Endodermal cell (in vitro differentiated cells): ENCODE measurements at regions not wholly inside any gene's neighbourhood (a gene's known extent, or its start where the extent isn't known, plus 50 kb on each side); places are given as distances from the start of the nearest gene placed in this dataset.

Experiments
- DNase-seq: peaks from one replicate; pipeline ENCODE4 v3.0.0-alpha.2; 2017
- H3K27ac ChIP-seq: 2 replicates; pipeline ENCODE4 v1.5.1; 2013; ENCODE audit warnings: mild to moderate bottlenecking, low read depth, low read length, moderate library complexity
- H3K27me3 ChIP-seq: 2 replicates; pipeline ENCODE4 v1.6.1; 2013; ENCODE audit warnings: mild to moderate bottlenecking, low read length, moderate library complexity; ENCODE audit not compliant: insufficient read depth, control insufficient read depth, poor library complexity, severe bottlenecking
- H3K36me3 ChIP-seq: 2 replicates; pipeline ENCODE4 v1.7.0; 2013; ENCODE audit warnings: mild to moderate bottlenecking, low read length, moderate library complexity; ENCODE audit not compliant: control insufficient read depth, insufficient read depth
- H3K4me1 ChIP-seq: one replicate; pipeline ENCODE4 v1.7.0; 2013; ENCODE audit warnings: low read length; ENCODE audit not compliant: control insufficient read depth, insufficient read depth
- H3K4me3 ChIP-seq: 2 replicates; pipeline ENCODE4 v1.5.1; 2013; ENCODE audit warnings: mild to moderate bottlenecking, low read length, moderate library complexity
- H3K9ac ChIP-seq: 2 replicates; pipeline ENCODE4 v1.6.1; 2013; ENCODE audit warnings: mild to moderate bottlenecking, low read length, moderate library complexity; ENCODE audit not compliant: poor library complexity, severe bottlenecking; ENCODE audit errors: extremely low read depth
- H3K9me3 ChIP-seq: 2 replicates; pipeline ENCODE4 v1.6.1; 2013; ENCODE audit warnings: mild to moderate bottlenecking, low read length, moderate library complexity; ENCODE audit not compliant: control insufficient read depth
- H3K27ac Mint-ChIP-seq: 2 replicates; pipeline ENCODE4 v1.8.0; 2020; ENCODE audit warnings: mixed read lengths
- H3K27me3 Mint-ChIP-seq: 2 replicates; pipeline ENCODE4 v1.8.0; 2021; ENCODE audit warnings: mild to moderate bottlenecking, mixed read lengths; ENCODE audit not compliant: insufficient read depth
- H3K36me3 Mint-ChIP-seq: 2 replicates; pipeline ENCODE4 v1.8.0; 2020; ENCODE audit warnings: low read depth, mixed read lengths
- H3K4me1 Mint-ChIP-seq: 2 replicates; pipeline ENCODE4 v1.8.0; 2020; ENCODE audit warnings: mixed read lengths
- H3K4me3 Mint-ChIP-seq: 2 replicates; pipeline ENCODE4 v1.8.0; 2020; ENCODE audit warnings: mild to moderate bottlenecking, moderate library complexity, mixed read lengths
- H3K9me3 Mint-ChIP-seq: 2 replicates; pipeline ENCODE4 v1.8.0; 2020; ENCODE audit warnings: mild to moderate bottlenecking, mixed read lengths
- WGBS, 2 experiments: methylation state at CpG; one replicate each; pipeline versions ENCODE4 v1.1.5 to v1.1.7; 2013; ENCODE audit warnings: missing lambda C conversion rate in 2 of 2, mixed read lengths in 1 of 2; ENCODE audit not compliant: insufficient coverage in 1 of 2, insufficient read length in 1 of 2; 5-methylcytosine and 5-hydroxymethylcytosine counted together
- TF ChIP-seq, protein P1 (sequence below): fragments of 200-600 bp; sonication (generic); conservative IDR thresholded peaks from 2 replicates; pipeline ENCODE4 v1.5.0; 2021; ENCODE audit warnings: antibody characterized with exemption, mild to moderate bottlenecking

DNA sequence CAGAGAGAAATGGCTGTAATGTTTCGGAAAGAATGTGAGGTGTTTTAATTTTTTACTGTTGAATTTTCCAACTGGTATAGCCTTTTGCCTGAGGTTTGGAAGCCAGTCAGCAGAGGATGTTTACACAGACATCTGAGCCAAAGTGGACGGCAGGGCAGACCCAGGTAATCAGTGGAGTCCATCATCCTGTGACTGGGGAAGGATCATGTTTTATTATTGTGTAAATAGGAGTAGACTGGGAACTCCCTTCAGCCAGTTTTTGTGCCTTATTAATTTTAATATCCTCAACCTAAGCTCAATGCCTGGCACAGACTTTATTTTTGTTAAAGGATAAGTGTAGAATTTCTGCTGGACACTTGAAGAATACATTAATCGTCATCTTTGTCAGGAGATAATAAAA is 142.0 kb upstream of the GAREM1 start:
- no peaks in the 10 kb centered on the region for H3K9me3 Mint-ChIP-seq
- no peaks in the 10 kb centered on the region for H3K4me1 ChIP-seq
- no peak overlapping the region for H3K4me3 ChIP-seq
- no peak overlapping the region for H3K27ac ChIP-seq
- no peak overlapping the region for H3K9ac ChIP-seq
- DNase-seq = no peak
- TF ChIP-seq, protein P1, sequence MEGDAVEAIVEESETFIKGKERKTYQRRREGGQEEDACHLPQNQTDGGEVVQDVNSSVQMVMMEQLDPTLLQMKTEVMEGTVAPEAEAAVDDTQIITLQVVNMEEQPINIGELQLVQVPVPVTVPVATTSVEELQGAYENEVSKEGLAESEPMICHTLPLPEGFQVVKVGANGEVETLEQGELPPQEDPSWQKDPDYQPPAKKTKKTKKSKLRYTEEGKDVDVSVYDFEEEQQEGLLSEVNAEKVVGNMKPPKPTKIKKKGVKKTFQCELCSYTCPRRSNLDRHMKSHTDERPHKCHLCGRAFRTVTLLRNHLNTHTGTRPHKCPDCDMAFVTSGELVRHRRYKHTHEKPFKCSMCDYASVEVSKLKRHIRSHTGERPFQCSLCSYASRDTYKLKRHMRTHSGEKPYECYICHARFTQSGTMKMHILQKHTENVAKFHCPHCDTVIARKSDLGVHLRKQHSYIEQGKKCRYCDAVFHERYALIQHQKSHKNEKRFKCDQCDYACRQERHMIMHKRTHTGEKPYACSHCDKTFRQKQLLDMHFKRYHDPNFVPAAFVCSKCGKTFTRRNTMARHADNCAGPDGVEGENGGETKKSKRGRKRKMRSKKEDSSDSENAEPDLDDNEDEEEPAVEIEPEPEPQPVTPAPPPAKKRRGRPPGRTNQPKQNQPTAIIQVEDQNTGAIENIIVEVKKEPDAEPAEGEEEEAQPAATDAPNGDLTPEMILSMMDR = no peak
- H3K4me3 Mint-ChIP-seq = no peak overlapping the region
- no peaks in the 10 kb centered on the region for H3K27me3 Mint-ChIP-seq
- H3K36me3 ChIP-seq = no peaks in the 10 kb centered on the region
- no peaks in the 10 kb centered on the region for H3K9me3 ChIP-seq
- WGBS, 2 experiments = 75 to 81% methylated on average over 1 to 2 of the region's 3 CpGs
- no peaks in the 10 kb centered on the region for H3K36me3 Mint-ChIP-seq
- H3K27me3 ChIP-seq = no peaks in the 10 kb centered on the region
- H3K4me1 Mint-ChIP-seq = peaks cover 3% of the 10 kb centered on the region
- H3K27ac Mint-ChIP-seq = no peak overlapping the region

- H3K27me3 Mint-ChIP-seq = no peaks in the 10 kb centered on the region
- 67 to 88% methylated on average over 1 of the region's 1 CpG for WGBS, 2 experiments
Observed at GRCh38 chr18:32610176-32610575, 139.5 kb upstream of the GAREM1 start.

DNA sequence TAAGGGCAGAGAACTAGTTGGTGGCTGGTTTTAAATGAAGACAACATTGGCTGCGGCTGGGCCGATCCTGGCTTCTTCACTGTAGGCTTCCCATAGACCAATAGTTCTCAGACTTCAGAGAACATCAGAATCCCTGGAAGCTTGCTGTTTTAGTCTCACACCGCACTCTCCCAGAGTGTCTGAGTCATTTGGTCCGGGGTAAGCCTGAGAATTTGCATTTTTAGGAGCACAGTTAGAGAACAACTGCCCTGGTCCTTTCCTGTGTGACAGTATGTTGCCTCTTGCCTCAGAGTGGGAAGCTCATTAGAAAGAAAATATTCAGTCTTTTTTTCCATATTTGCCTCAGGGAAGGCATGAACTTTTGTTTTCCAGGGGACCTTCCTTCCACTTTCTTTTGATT is 137.1 kb upstream of the GAREM1 start:
- Histone ChIP-seq H3K9ac (no peak overlapping the region), H3K9me3 (no peaks in the 10 kb centered on the region), H3K4me3 (no peak overlapping the region), H3K27ac (no peak overlapping the region), H3K36me3 (no peaks in the 10 kb centered on the region), H3K27me3 (no peaks in the 10 kb centered on the region), H3K4me1 (no peaks in the 10 kb centered on the region)
- Mint-ChIP-seq H3K36me3 (no peaks in the 10 kb centered on the region), H3K9me3 (no peaks in the 10 kb centered on the region), H3K4me3 (no peak overlapping the region), H3K27me3 (no peaks in the 10 kb centered on the region), H3K4me1 (peaks cover 3% of the 10 kb centered on the region), H3K27ac (no peak overlapping the region)
- TF ChIP-seq, protein P1 = no peak
- 63 to 69% methylated on average over 4 of the region's 4 CpGs for WGBS, 2 experiments
- DNase-seq = peak; percentile 64

More at GRCh38 chr18:32610176-32610575, 139.5 kb upstream of the GAREM1 start:
- no peaks in the 10 kb centered on the region for H3K36me3 ChIP-seq
- H3K27ac Mint-ChIP-seq = no peak overlapping the region
- no peaks in the 10 kb centered on the region for H3K9me3 ChIP-seq
- H3K4me1 Mint-ChIP-seq = peaks cover 3% of the 10 kb centered on the region
- TF ChIP-seq, protein P1 = no peak
- H3K27ac ChIP-seq = no peak overlapping the region
- H3K27me3 ChIP-seq = no peaks in the 10 kb centered on the region
- DNase-seq = no peak
- H3K4me3 Mint-ChIP-seq = no peak overlapping the region
- no peaks in the 10 kb centered on the region for H3K36me3 Mint-ChIP-seq
- H3K4me1 ChIP-seq = no peaks in the 10 kb centered on the region
- no peak overlapping the region for H3K9ac ChIP-seq
- no peaks in the 10 kb centered on the region for H3K9me3 Mint-ChIP-seq
- no peak overlapping the region for H3K4me3 ChIP-seq
